ENCODE measurements at regions not wholly inside any gene's neighbourhood (a gene's known extent, or its start where the extent isn't known, plus 50 kb on each side); places are given as distances from the start of the nearest gene placed in this dataset.

DNA sequence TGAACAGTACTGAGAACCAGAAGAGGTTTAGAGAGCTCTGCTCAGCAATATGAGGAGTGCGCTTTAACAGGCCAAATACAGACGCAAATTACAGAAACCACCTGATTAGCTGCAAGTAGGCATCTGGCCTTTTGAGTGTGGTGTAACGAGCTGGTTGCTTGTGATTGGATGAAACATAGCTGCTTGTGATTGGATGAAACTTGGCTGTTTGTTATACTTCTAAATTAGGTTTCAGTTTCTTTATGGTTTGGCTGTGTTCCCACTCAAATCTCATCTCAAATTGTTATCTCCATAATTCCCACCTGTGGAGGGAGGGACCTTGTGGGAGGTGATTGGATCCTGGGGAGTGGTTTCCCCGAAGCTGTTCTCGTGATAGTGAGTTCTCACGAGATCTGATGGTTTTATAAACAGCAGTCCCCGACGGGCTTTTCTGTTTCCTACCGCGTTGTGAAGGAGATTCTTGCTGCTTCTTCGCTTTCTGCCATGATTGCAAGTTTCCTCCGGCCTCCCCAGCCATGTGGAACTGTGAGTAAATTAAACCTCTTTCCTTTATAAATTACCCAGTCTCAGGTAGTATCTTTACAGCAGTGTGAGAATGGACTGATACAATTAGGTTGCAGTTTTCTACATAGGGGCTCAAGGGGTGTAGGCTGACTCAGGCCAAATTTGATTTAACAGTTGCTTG lies 655.9 kb upstream of the MAN1A1 start (continued):
- TF ChIP-seq ARID2 (CRISPR knock-in tag; IDR thresholded peaks at IDR 0.05; ENCODE audit: borderline replicate concordance), result no peak
- TF ChIP-seq MXD1 (CRISPR knock-in tag; IDR thresholded peaks at IDR 0.05), result no peak
- TF ChIP-seq JUNB (CRISPR knock-in tag; IDR thresholded peaks at IDR 0.05; ENCODE audit: borderline replicate concordance), result no peak
- TF ChIP-seq KLF6 (CRISPR knock-in tag; IDR thresholded peaks at IDR 0.05), result peak; percentile 73; the same call in 1 of the 2 replicates
- no peak for TF ChIP-seq TCF12 (IDR thresholded peaks at IDR 0.05)
- TF ChIP-seq TCF12 (CRISPR knock-in tag; IDR thresholded peaks at IDR 0.05), result no peak
- TF ChIP-seq RBFOX2 (IDR thresholded peaks at IDR 0.05; ENCODE audit: low read depth, low read length), result no peak; the same call in 1 of the 2 replicates
- no peak for TF ChIP-seq CHCHD3 (CRISPR knock-in tag; IDR thresholded peaks at IDR 0.05)
- TF ChIP-seq ZNF264 (CRISPR knock-in tag; IDR thresholded peaks at IDR 0.05), result no peak; the same call in 1 of the 2 replicates
- TF ChIP-seq MED13 (CRISPR knock-in tag; IDR thresholded peaks at IDR 0.05), result no peak
- TF ChIP-seq ZNF446 (CRISPR knock-in tag; IDR thresholded peaks at IDR 0.05), result no peak
- no peak for TF ChIP-seq ERF (CRISPR knock-in tag; IDR thresholded peaks at IDR 0.05)
- TF ChIP-seq MXD4 (CRISPR knock-in tag; IDR thresholded peaks at IDR 0.05), result no peak; the same call in 1 of the 2 replicates
- 0 out of 2 replicates have a peak, but pooled peaks have one; percentile 41 for TF ChIP-seq ZNF33A (CRISPR knock-in tag; IDR thresholded peaks at IDR 0.05; ENCODE audit: borderline replicate concordance)
- TF ChIP-seq XRCC5 (optimal IDR thresholded peaks at IDR 0.05; ENCODE audit: low read length), result no peak
- TF ChIP-seq, protein P1, sequence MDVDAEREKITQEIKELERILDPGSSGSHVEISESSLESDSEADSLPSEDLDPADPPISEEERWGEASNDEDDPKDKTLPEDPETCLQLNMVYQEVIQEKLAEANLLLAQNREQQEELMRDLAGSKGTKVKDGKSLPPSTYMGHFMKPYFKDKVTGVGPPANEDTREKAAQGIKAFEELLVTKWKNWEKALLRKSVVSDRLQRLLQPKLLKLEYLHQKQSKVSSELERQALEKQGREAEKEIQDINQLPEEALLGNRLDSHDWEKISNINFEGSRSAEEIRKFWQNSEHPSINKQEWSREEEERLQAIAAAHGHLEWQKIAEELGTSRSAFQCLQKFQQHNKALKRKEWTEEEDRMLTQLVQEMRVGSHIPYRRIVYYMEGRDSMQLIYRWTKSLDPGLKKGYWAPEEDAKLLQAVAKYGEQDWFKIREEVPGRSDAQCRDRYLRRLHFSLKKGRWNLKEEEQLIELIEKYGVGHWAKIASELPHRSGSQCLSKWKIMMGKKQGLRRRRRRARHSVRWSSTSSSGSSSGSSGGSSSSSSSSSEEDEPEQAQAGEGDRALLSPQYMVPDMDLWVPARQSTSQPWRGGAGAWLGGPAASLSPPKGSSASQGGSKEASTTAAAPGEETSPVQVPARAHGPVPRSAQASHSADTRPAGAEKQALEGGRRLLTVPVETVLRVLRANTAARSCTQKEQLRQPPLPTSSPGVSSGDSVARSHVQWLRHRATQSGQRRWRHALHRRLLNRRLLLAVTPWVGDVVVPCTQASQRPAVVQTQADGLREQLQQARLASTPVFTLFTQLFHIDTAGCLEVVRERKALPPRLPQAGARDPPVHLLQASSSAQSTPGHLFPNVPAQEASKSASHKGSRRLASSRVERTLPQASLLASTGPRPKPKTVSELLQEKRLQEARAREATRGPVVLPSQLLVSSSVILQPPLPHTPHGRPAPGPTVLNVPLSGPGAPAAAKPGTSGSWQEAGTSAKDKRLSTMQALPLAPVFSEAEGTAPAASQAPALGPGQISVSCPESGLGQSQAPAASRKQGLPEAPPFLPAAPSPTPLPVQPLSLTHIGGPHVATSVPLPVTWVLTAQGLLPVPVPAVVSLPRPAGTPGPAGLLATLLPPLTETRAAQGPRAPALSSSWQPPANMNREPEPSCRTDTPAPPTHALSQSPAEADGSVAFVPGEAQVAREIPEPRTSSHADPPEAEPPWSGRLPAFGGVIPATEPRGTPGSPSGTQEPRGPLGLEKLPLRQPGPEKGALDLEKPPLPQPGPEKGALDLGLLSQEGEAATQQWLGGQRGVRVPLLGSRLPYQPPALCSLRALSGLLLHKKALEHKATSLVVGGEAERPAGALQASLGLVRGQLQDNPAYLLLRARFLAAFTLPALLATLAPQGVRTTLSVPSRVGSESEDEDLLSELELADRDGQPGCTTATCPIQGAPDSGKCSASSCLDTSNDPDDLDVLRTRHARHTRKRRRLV (CRISPR knock-in tag; IDR thresholded peaks at IDR 0.05), result no peak
- TF ChIP-seq ZNF713 (CRISPR knock-in tag; IDR thresholded peaks at IDR 0.05), result no peak
- TF ChIP-seq HHEX (CRISPR knock-in tag; IDR thresholded peaks at IDR 0.05), result no peak
- TF ChIP-seq MAF1 (CRISPR knock-in tag; IDR thresholded peaks at IDR 0.05; ENCODE audit: borderline replicate concordance), result no peak
- peak; percentile 57 for TF ChIP-seq ELF3 (CRISPR knock-in tag; IDR thresholded peaks at IDR 0.05)
- no peak for TF ChIP-seq ZNF883 (CRISPR knock-in tag; IDR thresholded peaks at IDR 0.05; ENCODE audit: not compliant biosample characterization)
- TF ChIP-seq NFKBIZ (CRISPR knock-in tag; IDR thresholded peaks at IDR 0.05), result no peak
- TF ChIP-seq SP1 (IDR thresholded peaks at IDR 0.05), result no peak
- TF ChIP-seq SP1 (CRISPR knock-in tag; IDR thresholded peaks at IDR 0.05), result no peak
- TF ChIP-seq NFE2 (CRISPR knock-in tag; IDR thresholded peaks at IDR 0.05), result no peak
- no peak for TF ChIP-seq ZNF550 (CRISPR knock-in tag; IDR thresholded peaks at IDR 0.05; ENCODE audit: borderline replicate concordance)
- no peak for TF ChIP-seq ZNF792 (CRISPR knock-in tag; IDR thresholded peaks at IDR 0.05)
- TF ChIP-seq ATF7-NPFF (CRISPR knock-in tag; IDR thresholded peaks at IDR 0.05; ENCODE audit: low read depth), result no peak
- peak; percentile 15 for TF ChIP-seq TEAD3 (CRISPR knock-in tag; optimal IDR thresholded peaks at IDR 0.05; ENCODE audit: borderline replicate concordance)
- no peak for TF ChIP-seq ZNF468 (CRISPR knock-in tag; IDR thresholded peaks at IDR 0.05)
- no peak for TF ChIP-seq ZFP82 (CRISPR knock-in tag; IDR thresholded peaks at IDR 0.05; ENCODE audit: borderline replicate concordance)
